ENCODE measurements at regions not wholly inside any gene's neighbourhood (a gene's known extent, or its start where the extent isn't known, plus 50 kb on each side); places are given as distances from the start of the nearest gene placed in this dataset.

DNA sequence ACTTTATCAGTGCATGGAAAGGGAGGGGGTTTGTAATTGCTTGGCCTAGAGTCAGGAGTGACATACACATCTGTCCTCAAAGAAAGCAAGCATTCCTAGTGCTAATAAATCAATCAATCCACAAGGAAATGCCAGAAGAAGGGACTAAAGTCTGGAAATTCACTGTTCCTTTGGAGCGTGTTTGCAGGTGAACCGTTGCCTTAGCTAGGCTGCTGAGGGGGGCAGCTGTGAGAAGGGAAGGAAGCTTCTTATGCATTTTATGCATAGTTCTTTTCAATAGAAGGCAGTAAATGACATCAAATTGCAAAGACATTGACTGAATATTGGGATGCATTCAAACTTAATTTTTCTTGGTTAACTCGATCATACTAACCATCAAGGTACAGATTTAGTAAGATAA, 1092.5 kb upstream of the SEMA6A start:
- no peak overlapping the region for H3K4me3 ChIP-seq (ENCODE audit: low read depth, low read length)
- DNase-seq (ENCODE audit: low read depth): no peak
- TF ChIP-seq, protein P1, sequence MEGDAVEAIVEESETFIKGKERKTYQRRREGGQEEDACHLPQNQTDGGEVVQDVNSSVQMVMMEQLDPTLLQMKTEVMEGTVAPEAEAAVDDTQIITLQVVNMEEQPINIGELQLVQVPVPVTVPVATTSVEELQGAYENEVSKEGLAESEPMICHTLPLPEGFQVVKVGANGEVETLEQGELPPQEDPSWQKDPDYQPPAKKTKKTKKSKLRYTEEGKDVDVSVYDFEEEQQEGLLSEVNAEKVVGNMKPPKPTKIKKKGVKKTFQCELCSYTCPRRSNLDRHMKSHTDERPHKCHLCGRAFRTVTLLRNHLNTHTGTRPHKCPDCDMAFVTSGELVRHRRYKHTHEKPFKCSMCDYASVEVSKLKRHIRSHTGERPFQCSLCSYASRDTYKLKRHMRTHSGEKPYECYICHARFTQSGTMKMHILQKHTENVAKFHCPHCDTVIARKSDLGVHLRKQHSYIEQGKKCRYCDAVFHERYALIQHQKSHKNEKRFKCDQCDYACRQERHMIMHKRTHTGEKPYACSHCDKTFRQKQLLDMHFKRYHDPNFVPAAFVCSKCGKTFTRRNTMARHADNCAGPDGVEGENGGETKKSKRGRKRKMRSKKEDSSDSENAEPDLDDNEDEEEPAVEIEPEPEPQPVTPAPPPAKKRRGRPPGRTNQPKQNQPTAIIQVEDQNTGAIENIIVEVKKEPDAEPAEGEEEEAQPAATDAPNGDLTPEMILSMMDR (IDR thresholded peaks at IDR 0.05; ENCODE audit: insufficient read depth, low read depth, low read length): no peak

DNA sequence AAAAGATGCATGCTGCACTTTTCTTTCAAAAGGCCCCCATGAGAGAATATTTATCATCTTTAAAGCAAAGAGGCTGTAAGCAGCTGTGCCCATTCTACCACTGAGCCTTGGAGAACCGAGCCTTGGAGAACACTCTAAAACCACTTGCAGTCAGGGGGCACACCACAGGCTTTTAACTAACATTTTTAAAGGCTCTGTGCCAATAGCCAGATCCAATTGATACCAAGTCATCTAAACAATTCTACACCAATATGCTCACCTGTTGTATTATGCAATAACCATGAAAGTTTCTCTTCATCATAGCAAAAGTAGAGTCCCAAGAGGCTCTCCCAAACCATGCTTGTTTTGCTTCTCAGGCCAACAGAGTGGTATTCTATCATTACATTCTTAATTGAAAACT, 1090.5 kb upstream of the SEMA6A start:
- no peak for DNase-seq (ENCODE audit: low read depth)
- no peak overlapping the region for H3K4me3 ChIP-seq (ENCODE audit: low read depth, low read length)
- TF ChIP-seq, protein P1 (IDR thresholded peaks at IDR 0.05; ENCODE audit: insufficient read depth, low read depth, low read length): no peak

DNA sequence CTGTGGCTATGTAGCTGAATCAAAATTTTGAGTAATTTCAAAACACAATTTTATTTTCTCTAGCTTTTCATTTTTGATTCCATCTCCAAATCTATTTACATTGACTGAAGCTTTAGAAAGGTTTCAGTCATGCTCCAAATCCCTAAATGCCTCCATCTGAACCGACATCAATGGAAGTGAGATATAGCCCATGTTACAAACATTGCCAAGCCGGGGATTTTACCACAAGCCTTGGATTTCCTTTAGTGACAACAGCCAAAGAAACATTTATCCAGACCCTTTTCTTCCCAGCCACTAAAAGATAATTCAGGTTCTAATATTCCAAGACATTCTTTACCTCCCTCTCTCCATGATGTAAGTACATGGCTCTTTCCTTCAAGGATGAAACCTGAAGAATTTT, 1087.7 kb upstream of the SEMA6A start:
- no peak for DNase-seq (ENCODE audit: low read depth)
- H3K4me3 ChIP-seq (ENCODE audit: low read depth, low read length): no peak overlapping the region
- TF ChIP-seq, protein P1 (IDR thresholded peaks at IDR 0.05; ENCODE audit: insufficient read depth, low read depth, low read length): no peak

DNA sequence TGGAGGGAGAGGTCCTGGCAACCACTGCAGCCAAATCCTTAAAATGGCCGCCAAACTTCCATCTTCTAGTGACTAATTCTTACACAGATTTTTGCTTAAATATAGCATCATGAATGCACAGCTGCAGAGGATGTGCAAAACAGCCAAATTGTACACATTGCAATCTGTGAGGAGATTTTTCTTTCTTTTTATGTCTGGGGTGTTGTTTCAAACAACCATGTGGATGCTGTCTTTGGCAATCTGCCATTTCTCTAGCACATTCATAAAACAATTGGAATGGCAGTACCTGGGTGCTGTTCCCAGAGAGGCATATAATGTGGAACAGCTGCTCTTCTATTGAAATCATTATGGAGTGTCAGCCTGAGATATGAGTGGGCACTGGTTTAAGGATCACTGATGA, 1082.9 kb upstream of the SEMA6A start:
- TF ChIP-seq, protein P1 (IDR thresholded peaks at IDR 0.05; ENCODE audit: insufficient read depth, low read depth, low read length): no peak
- no peak for DNase-seq (ENCODE audit: low read depth)
- H3K4me3 ChIP-seq (ENCODE audit: low read depth, low read length): no peak overlapping the region

DNA sequence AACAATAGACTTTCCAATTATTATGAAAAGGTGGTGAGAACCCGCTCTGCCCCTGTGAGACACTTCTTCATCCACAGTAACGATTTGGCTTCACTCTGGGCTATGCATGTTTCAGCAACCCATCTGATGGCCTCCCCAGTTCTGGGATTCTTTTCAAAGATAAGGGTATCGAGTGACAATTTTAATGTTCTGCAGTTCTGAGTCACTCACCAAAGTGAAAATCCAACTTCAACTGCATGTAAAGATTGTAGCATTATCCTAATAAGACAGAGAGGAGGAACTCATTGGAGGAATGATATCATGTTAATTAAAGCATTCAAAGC, 1078.3 kb upstream of the SEMA6A start:
- TF ChIP-seq, protein P1 (IDR thresholded peaks at IDR 0.05; ENCODE audit: insufficient read depth, low read depth, low read length): no peak
- no peak for DNase-seq (ENCODE audit: low read depth)
- H3K4me3 ChIP-seq (ENCODE audit: low read depth, low read length): no peak overlapping the region

DNA sequence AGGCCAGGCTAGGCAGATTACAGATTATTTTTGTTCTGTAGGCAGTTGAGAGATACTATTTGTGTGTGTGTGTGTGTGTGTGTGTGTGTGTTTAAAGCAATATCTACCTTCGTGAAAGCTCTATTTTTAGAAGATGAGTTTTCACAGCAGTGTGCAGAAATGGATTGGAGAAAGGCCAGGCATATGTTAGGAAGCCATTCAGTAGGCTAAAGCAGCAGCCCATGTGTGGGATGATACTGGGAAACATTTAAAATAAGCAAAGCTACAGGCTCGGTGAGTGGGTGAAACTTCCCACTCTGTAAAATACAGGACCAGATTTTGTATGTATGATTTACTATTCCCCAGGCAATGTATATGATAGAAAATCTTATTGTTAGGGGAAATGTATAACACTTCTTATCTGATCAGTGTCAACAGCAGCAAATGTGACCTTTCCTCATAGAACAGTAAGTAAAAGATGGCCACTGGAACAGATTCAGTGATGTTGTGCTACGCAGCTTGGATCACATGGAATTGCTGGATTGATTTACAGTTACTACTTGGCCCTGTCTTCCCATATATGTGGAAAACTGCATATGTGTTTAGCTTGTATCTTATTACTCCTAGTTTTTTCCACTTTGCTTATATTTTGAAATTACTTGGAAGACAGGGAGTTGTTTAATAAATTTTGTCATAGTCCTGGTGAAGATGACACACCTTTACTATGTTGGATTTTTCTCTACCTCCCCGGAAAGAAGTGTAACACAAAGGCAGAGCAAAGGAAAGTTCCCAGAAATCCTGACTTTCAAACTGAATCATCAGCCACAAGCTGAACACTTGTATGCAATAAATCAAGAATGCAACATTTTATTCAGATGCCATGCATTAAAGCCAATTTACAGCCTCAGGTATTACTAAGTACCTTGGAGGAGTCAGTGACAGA, 1077.7 kb upstream of the SEMA6A start:
- H3K4me3 ChIP-seq (ENCODE audit: low read depth, low read length): no peak overlapping the region
- DNase-seq (ENCODE audit: low read depth): no peak
- TF ChIP-seq, protein P1 (IDR thresholded peaks at IDR 0.05; ENCODE audit: insufficient read depth, low read depth, low read length): no peak

DNA sequence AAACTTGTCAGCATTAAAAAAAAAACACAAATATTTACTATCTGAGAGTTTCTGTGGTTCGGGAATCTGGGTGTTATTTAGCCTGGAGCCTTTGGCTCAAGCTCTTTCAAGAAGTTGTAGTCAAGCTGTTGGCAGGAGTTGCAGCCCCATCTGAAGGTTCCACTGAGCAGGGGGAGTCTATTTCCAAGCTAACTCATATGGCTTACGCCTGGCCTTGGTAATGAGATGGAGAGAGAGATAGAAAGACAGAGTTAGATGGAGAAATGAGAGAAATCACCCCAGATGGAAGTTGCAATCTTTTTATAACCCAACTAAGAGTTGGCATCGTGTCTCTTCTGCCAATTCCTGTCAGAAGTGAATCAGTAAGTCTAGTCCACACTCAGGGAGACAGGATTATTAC, 1075.2 kb upstream of the SEMA6A start:
- DNase-seq (ENCODE audit: low read depth): no peak
- H3K4me3 ChIP-seq (ENCODE audit: low read depth, low read length): no peak overlapping the region
- TF ChIP-seq, protein P1 (IDR thresholded peaks at IDR 0.05; ENCODE audit: insufficient read depth, low read depth, low read length): no peak
